ENCODE measurements at regions not wholly inside any gene's neighbourhood (a gene's known extent, or its start where the extent isn't known, plus 50 kb on each side); places are given as distances from the start of the nearest gene placed in this dataset.

DNA sequence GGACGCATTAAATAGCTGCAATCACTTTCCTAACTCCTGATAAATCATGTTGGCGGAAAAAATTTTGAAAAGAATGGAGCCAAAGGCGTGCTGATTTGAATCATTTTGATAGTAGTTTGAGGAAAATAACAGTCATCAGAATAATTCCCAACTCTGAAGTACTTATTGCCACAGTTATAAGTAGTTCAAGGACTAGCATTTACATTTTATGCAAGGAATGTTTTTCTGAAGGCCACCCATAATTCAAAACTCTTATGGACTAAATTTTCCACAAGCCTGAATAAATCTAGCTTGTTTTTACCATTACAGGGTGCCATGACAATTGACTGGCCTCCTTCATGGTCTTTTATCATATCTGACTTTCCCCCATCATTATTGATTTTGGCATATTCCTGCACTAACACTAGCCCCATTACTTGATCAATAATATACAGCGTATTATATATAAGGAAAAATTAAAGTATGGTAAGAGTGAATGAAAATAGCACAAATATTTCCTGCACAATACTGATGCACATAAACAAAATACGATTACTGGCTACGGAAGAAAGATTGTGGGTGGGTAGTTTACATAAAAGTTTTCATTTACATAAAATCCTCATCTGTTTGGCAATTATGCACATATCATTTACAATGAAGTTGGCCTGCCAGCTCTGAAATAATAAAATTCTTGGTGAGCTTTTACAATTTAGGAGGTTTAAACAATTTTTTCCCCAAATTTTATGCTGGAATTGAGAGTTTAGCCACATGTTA lies 334.6 kb downstream of the ARL6IP6 start:
- H3K27me3 Mint-ChIP-seq (ENCODE audit: low read depth) = peaks cover 12% of the 10 kb centered on the region
- H3K36me3 Mint-ChIP-seq (ENCODE audit: low read depth) = no peaks in the 10 kb centered on the region
- no peak overlapping the region for H3K27ac Mint-ChIP-seq (ENCODE audit: unreplicated experiment)
- DNase-seq (ENCODE audit: low spot score) = no peak
- H3K4me1 Mint-ChIP-seq (ENCODE audit: low read depth) = no peaks in the 10 kb centered on the region
- H3K9me3 Mint-ChIP-seq (ENCODE audit: low read depth) = no peaks in the 10 kb centered on the region
- TF ChIP-seq, protein P1, sequence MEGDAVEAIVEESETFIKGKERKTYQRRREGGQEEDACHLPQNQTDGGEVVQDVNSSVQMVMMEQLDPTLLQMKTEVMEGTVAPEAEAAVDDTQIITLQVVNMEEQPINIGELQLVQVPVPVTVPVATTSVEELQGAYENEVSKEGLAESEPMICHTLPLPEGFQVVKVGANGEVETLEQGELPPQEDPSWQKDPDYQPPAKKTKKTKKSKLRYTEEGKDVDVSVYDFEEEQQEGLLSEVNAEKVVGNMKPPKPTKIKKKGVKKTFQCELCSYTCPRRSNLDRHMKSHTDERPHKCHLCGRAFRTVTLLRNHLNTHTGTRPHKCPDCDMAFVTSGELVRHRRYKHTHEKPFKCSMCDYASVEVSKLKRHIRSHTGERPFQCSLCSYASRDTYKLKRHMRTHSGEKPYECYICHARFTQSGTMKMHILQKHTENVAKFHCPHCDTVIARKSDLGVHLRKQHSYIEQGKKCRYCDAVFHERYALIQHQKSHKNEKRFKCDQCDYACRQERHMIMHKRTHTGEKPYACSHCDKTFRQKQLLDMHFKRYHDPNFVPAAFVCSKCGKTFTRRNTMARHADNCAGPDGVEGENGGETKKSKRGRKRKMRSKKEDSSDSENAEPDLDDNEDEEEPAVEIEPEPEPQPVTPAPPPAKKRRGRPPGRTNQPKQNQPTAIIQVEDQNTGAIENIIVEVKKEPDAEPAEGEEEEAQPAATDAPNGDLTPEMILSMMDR (IDR thresholded peaks at IDR 0.05) = no peak
- no peak overlapping the region for H3K4me3 Mint-ChIP-seq (ENCODE audit: unreplicated experiment)

DNA sequence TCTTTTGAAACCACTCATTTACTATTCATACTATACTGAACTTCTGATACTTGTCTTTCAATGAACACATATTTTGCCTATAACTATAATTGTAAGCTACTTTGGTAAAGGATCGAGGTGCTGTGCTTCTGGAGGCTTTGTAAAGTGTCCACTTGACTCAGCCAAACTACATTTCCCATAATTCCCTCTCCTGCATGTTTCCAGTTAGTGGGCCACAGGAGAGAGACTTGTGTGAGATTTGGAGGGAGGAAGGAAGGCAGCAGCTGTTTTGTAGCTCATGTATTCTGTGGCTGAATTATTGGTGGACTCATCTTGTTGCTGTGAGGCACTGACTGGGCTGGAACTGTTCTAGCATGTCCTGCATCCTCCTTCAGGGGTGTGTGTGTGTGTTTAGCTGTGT lies 328.8 kb downstream of the ARL6IP6 start:
- peaks cover 2% of the 10 kb centered on the region for H3K9me3 Mint-ChIP-seq (ENCODE audit: low read depth)
- no peaks in the 10 kb centered on the region for H3K4me1 Mint-ChIP-seq (ENCODE audit: low read depth)

DNA sequence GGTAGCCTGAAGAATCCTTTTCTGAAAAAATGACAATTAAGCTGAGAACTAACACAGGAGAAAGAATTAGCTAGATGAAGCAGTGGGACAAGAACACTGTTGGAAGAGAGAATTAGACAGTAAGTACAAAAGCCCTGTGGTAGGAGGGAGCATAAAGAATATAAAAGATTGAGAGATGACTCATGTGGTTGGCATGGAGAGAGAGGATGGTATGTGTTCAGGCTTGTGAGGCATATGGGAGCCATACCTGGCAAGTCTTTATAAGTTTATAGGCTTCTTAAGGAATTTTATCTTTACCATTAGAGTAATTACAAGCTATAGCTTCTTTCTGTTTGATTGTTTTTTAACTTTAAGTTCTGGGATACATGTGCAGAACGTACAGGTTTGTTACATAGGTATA lies 325.0 kb downstream of the ARL6IP6 start:
- no peaks in the 10 kb centered on the region for H3K4me1 Mint-ChIP-seq (ENCODE audit: low read depth)
- DNase-seq (ENCODE audit: low spot score) = no peak
- no peaks in the 10 kb centered on the region for H3K36me3 Mint-ChIP-seq (ENCODE audit: low read depth)
- no peak overlapping the region for H3K4me3 Mint-ChIP-seq (ENCODE audit: unreplicated experiment)
- TF ChIP-seq, protein P1 (IDR thresholded peaks at IDR 0.05) = no peak
- peaks cover 6% of the 10 kb centered on the region for H3K9me3 Mint-ChIP-seq (ENCODE audit: low read depth)
- H3K27me3 Mint-ChIP-seq (ENCODE audit: low read depth) = no peaks in the 10 kb centered on the region
- H3K27ac Mint-ChIP-seq (ENCODE audit: unreplicated experiment) = no peak overlapping the region

More for the DNA sequence above, 328.8 kb downstream of the ARL6IP6 start:
- no peak for DNase-seq (ENCODE audit: low spot score)
- TF ChIP-seq, protein P1 (IDR thresholded peaks at IDR 0.05) = no peak
- Mint-ChIP-seq H3K27ac (ENCODE audit: unreplicated experiment) (no peak overlapping the region), H3K27me3 (ENCODE audit: low read depth) (peaks cover 8% of the 10 kb centered on the region), H3K36me3 (ENCODE audit: low read depth) (no peaks in the 10 kb centered on the region), H3K4me3 (ENCODE audit: unreplicated experiment) (no peak overlapping the region)

DNA sequence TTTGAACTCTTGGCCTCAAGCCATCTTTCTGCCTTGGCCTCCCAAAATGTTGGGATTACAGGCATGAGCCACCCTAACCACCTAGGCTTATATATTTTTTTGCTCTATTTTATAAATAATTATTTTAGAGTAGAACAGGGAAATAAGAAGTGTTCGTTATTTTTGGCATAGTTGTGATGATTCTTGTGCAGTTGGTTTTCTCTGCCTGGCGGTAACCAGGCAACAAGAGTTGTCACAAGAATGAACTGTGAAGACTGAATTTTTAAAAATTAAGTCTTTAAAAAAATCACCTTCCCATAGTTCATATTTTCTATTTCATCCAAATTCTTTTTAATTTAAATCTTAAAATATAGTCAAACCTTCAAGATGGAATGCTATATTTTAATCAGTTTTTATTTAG lies 310.2 kb downstream of the ARL6IP6 start:
- H3K27me3 Mint-ChIP-seq (ENCODE audit: low read depth) = no peaks in the 10 kb centered on the region
- no peak for DNase-seq (ENCODE audit: low spot score)
- peaks cover 7% of the 10 kb centered on the region for H3K9me3 Mint-ChIP-seq (ENCODE audit: low read depth)
- no peak overlapping the region for H3K4me3 Mint-ChIP-seq (ENCODE audit: unreplicated experiment)
- TF ChIP-seq, protein P1 (IDR thresholded peaks at IDR 0.05) = no peak
- no peak overlapping the region for H3K27ac Mint-ChIP-seq (ENCODE audit: unreplicated experiment)
- no peaks in the 10 kb centered on the region for H3K4me1 Mint-ChIP-seq (ENCODE audit: low read depth)
- no peaks in the 10 kb centered on the region for H3K36me3 Mint-ChIP-seq (ENCODE audit: low read depth)

DNA sequence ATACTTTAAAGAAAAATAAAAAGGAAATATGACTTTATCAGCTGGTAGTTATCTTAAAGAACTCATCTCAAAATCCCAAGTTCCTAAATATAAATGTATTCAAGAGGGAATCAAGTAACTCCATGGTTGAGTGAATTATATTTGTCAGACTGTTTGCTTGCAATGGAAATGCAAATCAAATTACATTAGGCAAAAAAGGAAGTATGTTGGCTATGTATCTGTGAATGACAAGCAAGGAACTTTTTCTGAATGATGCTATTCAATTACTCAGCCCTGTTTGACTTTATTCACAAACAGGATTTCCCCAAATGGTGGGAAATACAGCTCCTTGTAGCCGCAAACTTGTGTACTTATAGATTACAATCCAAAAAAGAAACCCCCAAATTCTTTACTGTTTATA lies 309.1 kb downstream of the ARL6IP6 start:
- Mint-ChIP-seq H3K9me3 (ENCODE audit: low read depth) (peaks cover 3% of the 10 kb centered on the region), H3K27ac (ENCODE audit: unreplicated experiment) (no peak overlapping the region), H3K36me3 (ENCODE audit: low read depth) (no peaks in the 10 kb centered on the region), H3K4me3 (ENCODE audit: unreplicated experiment) (no peak overlapping the region), H3K4me1 (ENCODE audit: low read depth) (no peaks in the 10 kb centered on the region), H3K27me3 (ENCODE audit: low read depth) (no peaks in the 10 kb centered on the region)
- TF ChIP-seq, protein P1 (IDR thresholded peaks at IDR 0.05) = no peak
- DNase-seq (ENCODE audit: low spot score) = no peak
